CD4-positive, alpha-beta T cell treated with Interferon alpha-2 for 1 hour (primary cell): ENCODE measurements at regions not wholly inside any gene's neighbourhood (a gene's known extent, or its start where the extent isn't known, plus 50 kb on each side); places are given as distances from the start of the nearest gene placed in this dataset.

Experiments used
- DNase-seq, 2 donors: peaks; one replicate each; pipeline ENCODE4 v3.0.0-alpha.2; 2020 to 2022

GRCh38 chr18:65544701-65545100, 206.1 kb upstream of the CDH7 start:
- no peak for DNase-seq

- no peak for DNase-seq
Measured at GRCh38 chr18:65527879-65528633, 222.8 kb upstream of the CDH7 start.

GRCh38 chr18:65526099-65526498, 224.7 kb upstream of the CDH7 start:
- DNase-seq: no peak

DNA sequence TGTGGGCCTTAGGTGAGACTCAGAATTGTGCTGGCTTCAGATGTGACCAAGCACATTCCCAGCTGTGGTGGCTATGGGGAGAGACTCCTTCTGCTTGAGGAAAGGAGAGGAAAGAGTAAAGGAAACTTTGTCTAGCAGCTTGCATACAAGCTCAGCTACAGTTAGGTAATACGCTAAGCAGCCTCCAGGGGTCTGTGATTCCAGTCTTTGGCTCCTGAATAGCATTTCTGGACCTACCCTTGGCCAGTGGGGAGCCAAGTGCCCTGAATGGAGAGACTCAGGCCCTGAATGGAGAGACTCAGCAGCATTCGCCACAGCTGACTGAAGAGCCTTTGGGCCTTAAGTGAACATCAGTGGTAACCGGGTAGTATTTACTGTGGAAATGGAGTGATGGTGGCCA, 227.4 kb upstream of the CDH7 start:
- DNase-seq: no peak

DNA sequence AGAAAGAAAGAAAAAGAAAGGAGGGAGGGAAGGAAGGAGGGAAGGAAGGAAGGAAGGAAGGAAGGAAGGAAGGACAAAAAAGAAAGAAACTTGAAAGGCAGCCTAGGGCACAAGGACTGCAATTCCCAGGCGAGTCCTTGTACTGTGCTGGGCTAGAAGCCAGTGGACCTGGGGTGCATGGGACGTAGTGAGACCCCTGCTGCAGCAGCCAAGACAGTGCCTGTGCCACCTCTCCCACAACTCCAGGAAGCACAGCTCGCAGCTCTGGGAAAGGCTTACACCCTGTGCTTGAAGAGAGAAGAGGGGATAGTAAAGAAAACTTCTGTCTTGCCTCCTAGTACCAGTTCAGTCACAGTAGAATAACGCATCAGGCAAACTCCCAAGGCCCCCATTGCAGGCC, 227.9 kb upstream of the CDH7 start:
- DNase-seq: no peak

- DNase-seq: no peak
Measured at GRCh38 chr18:65516209-65516608, 234.6 kb upstream of the CDH7 start.

GRCh38 chr18:65498605-65499004, 252.2 kb upstream of the CDH7 start:
- DNase-seq: no peak

- DNase-seq: no peak
Measured at GRCh38 chr18:65487569-65487968, 263.2 kb upstream of the CDH7 start.

DNA sequence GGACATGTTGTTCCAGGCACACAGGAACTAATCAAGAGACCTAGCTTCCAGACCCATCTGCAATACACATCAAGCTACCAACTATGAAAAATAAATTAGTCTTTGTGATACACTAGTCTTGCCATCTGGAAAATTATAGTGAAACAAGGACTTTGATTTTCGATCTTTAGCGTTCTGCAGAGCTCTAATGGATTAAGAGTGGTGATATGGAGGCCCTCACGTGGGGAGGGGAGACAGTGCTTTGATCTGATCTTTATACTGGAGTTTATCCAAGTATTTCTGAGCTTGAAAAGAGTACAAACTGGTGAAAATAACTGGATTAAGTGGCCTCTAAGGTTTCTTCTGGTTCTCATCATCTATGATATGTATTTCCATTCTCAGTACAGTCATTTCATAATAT, 273.4 kb upstream of the CDH7 start:
- no peak for DNase-seq

GRCh38 chr18:65468881-65469280, 281.9 kb upstream of the CDH7 start:
- DNase-seq: no peak

DNA sequence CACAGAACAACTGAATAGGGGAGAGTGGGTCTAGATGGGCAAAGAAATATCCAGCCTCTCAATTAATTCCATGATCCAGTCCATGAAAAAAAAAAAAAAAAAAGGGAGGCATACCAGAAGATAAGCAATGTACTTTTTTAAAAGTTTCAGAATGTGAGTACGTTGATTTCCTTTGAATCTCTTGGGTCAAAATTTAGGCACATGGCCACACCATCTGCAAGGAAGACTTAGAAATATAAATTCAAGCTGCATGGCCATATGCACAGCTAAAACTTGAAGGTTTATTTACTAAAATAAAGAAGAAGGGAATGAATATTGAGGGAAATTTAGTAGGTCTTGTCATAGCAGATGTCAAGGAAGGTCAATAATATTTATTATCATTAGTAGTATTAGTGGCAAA, 286.5 kb upstream of the CDH7 start:
- DNase-seq: no peak

DNA sequence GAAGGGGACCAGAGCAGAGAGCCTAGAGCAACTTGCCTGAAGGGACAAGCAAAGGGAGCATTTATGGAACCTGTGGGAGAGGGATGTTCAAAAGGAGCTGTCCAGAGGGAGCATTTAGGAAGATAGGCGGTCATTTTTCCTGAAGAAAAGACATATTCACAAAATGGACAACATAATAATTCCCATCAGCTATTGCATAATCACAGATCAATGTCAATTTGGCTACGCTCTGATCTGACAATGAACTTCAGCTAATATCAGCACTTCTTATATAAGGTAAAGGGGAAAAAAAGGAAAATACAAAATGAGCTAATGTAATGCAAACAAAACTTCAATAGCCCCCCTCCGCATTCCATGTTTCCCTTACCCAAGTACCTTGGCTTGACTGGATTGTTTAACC, 291.1 kb upstream of the CDH7 start:
- DNase-seq: no peak

GRCh38 chr18:65458871-65459270, 291.9 kb upstream of the CDH7 start:
- DNase-seq: no peak

DNA sequence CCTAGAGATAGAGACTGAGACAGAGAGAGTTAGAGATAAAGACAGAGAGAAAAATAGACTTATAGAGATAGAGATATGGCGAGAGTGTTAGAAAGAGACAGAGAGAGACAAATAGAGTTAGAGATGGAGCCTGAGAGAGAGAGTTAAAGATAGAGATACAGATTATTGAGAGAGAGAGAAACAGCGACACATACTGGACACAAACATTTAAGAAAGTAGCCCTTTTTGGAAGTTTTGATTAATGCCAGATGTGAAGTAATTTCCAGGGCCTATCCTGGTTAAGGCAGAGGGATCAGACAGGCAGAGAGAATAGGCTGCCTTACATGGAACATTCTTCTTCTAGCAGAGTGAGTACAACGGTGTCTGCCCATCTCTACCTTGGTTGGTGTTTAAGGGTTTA, 311.6 kb upstream of the CDH7 start:
- DNase-seq: no peak

GRCh38 chr18:65436430-65436829, 314.4 kb upstream of the CDH7 start:
- no peak for DNase-seq

DNA sequence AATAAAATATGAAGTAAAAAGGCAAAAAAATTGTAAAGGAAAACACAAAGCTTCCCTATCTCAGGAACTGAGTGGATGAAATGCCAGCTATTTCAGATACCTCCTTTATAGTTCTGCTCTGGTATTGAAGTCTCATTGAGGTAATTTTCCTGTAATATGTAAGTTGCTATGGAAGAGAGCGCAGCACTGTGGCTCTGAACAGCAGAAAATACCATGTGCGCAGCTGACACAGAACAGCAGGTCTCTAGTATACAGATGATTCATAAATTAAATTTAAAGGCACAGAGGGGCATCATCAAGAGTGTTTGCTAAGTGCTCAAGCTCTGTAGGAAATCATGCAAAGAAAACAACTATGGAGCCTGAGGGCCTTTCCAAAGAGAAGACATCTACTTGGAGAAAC, 315.3 kb upstream of the CDH7 start:
- DNase-seq: no peak

- no peak for DNase-seq
Measured at GRCh38 chr18:65429601-65430000, 321.2 kb upstream of the CDH7 start.

- DNase-seq: no peak
Measured at GRCh38 chr18:65425366-65425765, 325.4 kb upstream of the CDH7 start.

DNA sequence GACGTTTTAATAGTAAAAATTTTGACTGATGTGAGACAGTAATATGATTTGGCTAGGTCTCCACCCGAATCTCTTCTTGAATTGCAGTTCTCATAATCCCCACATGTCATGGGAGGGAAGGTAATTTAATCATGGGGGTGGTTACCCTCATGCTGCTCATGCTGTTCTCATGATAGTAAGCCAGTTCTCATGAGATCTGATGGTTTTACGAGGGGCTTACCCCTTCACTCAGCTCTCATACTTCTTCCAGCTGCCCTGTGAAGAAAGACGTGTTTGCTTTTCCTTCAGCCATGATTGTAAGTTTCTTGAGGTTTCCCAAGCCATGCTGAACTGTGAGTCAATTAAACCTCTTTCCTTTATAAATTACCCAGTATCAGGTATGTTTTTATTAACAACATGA, 327.0 kb upstream of the CDH7 start:
- DNase-seq: no peak

DNA sequence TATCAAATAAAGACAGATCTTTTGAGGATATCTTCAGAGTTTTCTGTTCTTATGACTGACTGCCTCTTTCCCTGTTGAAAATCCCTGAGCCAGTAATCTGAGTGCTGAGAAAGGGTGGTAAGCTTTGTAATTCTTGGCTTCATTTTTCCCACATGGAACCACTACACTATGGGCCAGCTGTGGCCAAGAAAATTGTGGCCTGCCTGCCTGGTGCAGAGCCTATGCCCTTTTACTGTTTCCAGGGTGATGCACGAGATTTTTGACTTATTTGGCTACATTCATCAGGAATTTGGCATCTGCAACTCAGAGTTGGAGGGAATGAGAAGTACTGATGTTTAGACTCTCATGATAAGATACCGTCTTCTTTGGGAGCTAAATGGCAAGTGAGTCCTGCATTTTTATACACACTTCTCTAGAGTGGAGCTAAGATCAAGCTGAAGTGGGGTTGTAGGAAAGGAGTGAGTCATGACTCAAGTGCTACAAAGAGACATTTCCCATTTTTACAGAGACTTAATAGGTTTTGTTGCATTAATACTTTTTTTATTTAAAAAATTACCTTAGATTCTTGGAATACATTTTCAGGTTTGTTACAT, 328.2 kb upstream of the CDH7 start:
- DNase-seq: no peak

GRCh38 chr18:65415098-65415497, 335.7 kb upstream of the CDH7 start:
- DNase-seq: no peak

DNA sequence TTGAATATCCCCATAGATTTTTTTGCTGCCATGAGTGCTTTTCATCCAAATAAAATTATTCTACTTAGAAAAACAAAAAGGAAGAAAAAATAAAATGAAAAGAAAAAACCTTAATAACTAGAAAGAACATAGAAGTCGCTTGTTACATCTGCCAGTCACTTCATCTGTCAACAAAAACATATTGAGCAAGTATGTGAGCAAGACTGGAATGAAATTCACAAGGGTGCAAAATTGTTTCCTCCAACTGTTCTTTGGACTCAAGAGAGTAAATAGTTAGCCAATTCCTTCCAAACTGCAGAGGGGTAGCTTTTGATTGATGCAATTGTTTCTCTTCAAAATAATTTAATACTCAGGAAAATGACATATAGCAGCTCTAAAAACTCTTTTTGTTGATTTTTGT, 336.3 kb upstream of the CDH7 start:
- no peak for DNase-seq

DNA sequence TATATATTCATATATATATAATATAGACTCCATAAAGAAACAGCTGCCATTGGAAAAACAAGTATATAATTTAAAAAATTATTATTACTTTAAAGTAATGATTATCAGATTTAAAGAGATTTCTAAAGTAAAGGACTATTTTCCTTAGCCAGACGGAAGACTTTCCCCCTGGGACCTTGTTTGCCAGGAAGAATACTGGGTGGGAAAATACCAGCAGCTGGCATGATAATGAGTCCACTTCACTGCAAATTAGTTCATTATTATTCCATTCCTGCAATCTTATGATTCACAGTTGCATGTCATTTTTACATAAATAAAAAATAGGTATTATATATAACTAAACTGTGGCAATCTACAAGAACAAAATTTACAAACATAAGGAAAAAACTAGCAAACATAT, 339.8 kb upstream of the CDH7 start:
- DNase-seq: no peak

GRCh38 chr18:65409261-65409660, 341.6 kb upstream of the CDH7 start:
- no peak for DNase-seq

GRCh38 chr18:65403534-65403933, 347.3 kb upstream of the CDH7 start:
- DNase-seq: no peak
